ENCODE measurements at regions not wholly inside any gene's neighbourhood (a gene's known extent, or its start where the extent isn't known, plus 50 kb on each side); places are given as distances from the start of the nearest gene placed in this dataset.

DNA sequence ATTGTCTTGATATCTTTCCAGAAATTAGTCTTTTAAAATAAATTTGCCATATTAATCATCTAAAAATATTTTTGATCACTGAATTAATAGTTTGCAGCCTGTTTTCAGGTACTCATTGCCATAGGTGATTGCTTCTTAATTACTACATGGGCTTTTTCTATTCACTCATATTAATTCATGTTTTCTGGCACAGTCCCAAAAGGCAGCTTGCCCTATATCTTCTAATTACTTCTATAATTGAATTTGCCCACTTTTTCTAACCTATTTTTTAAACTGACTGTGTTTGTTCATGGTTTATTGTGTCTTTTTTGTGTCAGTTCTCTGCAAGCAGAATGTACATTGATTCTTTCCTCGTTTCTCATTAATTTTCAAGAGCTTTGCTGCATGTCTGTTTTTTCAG is 85.7 kb upstream of the SOX2 start:
- TF ChIP-seq CTCF (conservative IDR thresholded peaks at IDR 0.05; ENCODE audit: low read depth, low read length) (no peak), EZH2 (IDR thresholded peaks at IDR 0.05; ENCODE audit: borderline replicate concordance, low read depth, low read length, poor library complexity, severe bottlenecking) (no peak)

Data from A673 (cell line).